H9 (cell line): ENCODE measurements at regions not wholly inside any gene's neighbourhood (a gene's known extent, or its start where the extent isn't known, plus 50 kb on each side); places are given as distances from the start of the nearest gene placed in this dataset.

ENCODE experiments used
- DNase-seq: peaks from one replicate; pipeline ENCODE4 v3.0.0-alpha.2; 2017
- H2AFZ ChIP-seq: one replicate; pipeline ENCODE4 v1.6.1; 2013; ENCODE audit warnings: mild to moderate bottlenecking, low read length, control low read depth, moderate library complexity
- H2AK5ac ChIP-seq: 2 replicates; pipeline ENCODE4 v1.6.1; 2013; ENCODE audit warnings: low read length, control low read depth, mixed read lengths; ENCODE audit not compliant: insufficient read length
- H2BK120ac ChIP-seq: one replicate; pipeline ENCODE4 v1.6.1; 2013; ENCODE audit warnings: low read depth, mild to moderate bottlenecking, low read length, control low read depth, inconsistent platforms; ENCODE audit not compliant: poor library complexity, severe bottlenecking
- H2BK12ac ChIP-seq: 2 replicates; pipeline ENCODE4 v1.6.1; 2013; ENCODE audit warnings: low read length, control low read depth, mixed read lengths, low read depth; ENCODE audit not compliant: insufficient read length
- H2BK15ac ChIP-seq: 2 replicates; pipeline ENCODE4 v1.6.1; 2013; ENCODE audit warnings: low read depth, low read length, control low read depth
- H2BK20ac ChIP-seq: one replicate; pipeline ENCODE4 v1.6.1; 2013; ENCODE audit warnings: low read depth, mild to moderate bottlenecking, low read length, control low read depth, inconsistent platforms; ENCODE audit not compliant: poor library complexity, severe bottlenecking
- H2BK5ac ChIP-seq: 2 replicates; pipeline ENCODE4 v1.6.1; 2013; ENCODE audit warnings: low read length, control low read depth, mixed read lengths; ENCODE audit not compliant: insufficient read length
- H3K14ac ChIP-seq: 2 replicates; pipeline ENCODE4 v1.6.1; 2013; ENCODE audit warnings: low read length, control low read depth; ENCODE audit not compliant: insufficient read depth
- H3K18ac ChIP-seq: 2 replicates; pipeline ENCODE4 v1.6.1; 2013; ENCODE audit warnings: low read depth, mild to moderate bottlenecking, mixed read lengths, low read length, control low read depth; ENCODE audit not compliant: insufficient read length
- H3K23ac ChIP-seq: 2 replicates; pipeline ENCODE4 v1.6.1; 2013; ENCODE audit warnings: low read length, control low read depth, mixed read lengths, low read depth; ENCODE audit not compliant: insufficient read length
- H3K23me2 ChIP-seq: 2 replicates; pipeline ENCODE4 v1.6.1; 2013; ENCODE audit warnings: low read depth, mild to moderate bottlenecking, mixed read lengths, low read length, control low read depth; ENCODE audit not compliant: insufficient read length, poor library complexity, severe bottlenecking
- H3K27ac ChIP-seq: 2 replicates; pipeline ENCODE4 v1.5.1; 2013; ENCODE audit warnings: low read length, control low read depth, mixed read lengths, low read depth; ENCODE audit not compliant: insufficient read length
- H3K27me3 ChIP-seq: 2 replicates; pipeline ENCODE4 v1.6.1; 2013; ENCODE audit warnings: low read length, control low read depth, inconsistent platforms; ENCODE audit not compliant: insufficient read depth
- H3K4ac ChIP-seq: 2 replicates; pipeline ENCODE4 v1.6.1; 2013; ENCODE audit warnings: low read depth, mild to moderate bottlenecking, control low read depth, inconsistent platforms, low read length, moderate library complexity
- H3K4me1 ChIP-seq: 2 replicates; pipeline ENCODE4 v1.6.1; 2013; ENCODE audit warnings: low read length, control low read depth, inconsistent platforms; ENCODE audit not compliant: insufficient read depth
- H3K4me2 ChIP-seq: 2 replicates; pipeline ENCODE4 v1.6.1; 2013; ENCODE audit warnings: low read length, control low read depth, mixed read lengths; ENCODE audit not compliant: insufficient read length, insufficient read depth
- H3K56ac ChIP-seq: 2 replicates; pipeline ENCODE4 v1.6.1; 2013; ENCODE audit warnings: low read depth, mild to moderate bottlenecking, mixed read lengths, low read length, control low read depth; ENCODE audit not compliant: insufficient read length
- H3K79me1 ChIP-seq: 2 replicates; pipeline ENCODE4 v1.6.1; 2013; ENCODE audit warnings: low read depth, mild to moderate bottlenecking, moderate library complexity, low read length, control low read depth, inconsistent platforms; ENCODE audit not compliant: insufficient read depth, poor library complexity, severe bottlenecking
- H3K79me2 ChIP-seq: 2 replicates; pipeline ENCODE4 v1.6.1; 2013; ENCODE audit warnings: low read length, control low read depth, inconsistent platforms; ENCODE audit not compliant: insufficient read depth
- H3K9ac ChIP-seq: 2 replicates; pipeline ENCODE4 v1.6.1; 2013; ENCODE audit warnings: low read length, control low read depth, mixed read lengths; ENCODE audit not compliant: insufficient read length; ENCODE audit errors: extremely low read depth
- H3K9me3 ChIP-seq: one replicate; pipeline ENCODE4 v1.6.1; 2013; ENCODE audit warnings: low read depth, low read length, inconsistent platforms; ENCODE audit not compliant: control insufficient read depth
- H3T11ph ChIP-seq: one replicate; pipeline ENCODE4 v1.6.1; 2013; ENCODE audit warnings: mild to moderate bottlenecking, low read length, control low read depth, inconsistent platforms
- H4K20me1 ChIP-seq: one replicate; pipeline ENCODE4 v1.6.1; 2013; ENCODE audit not compliant: control insufficient read depth, insufficient read length, insufficient read depth
- H4K5ac ChIP-seq: 2 replicates; pipeline ENCODE4 v1.6.1; 2013; ENCODE audit warnings: low read depth, mild to moderate bottlenecking, mixed read lengths, low read length, control low read depth; ENCODE audit not compliant: insufficient read length
- H4K8ac ChIP-seq: replicated peaks from 2 replicates; pipeline ENCODE4 v1.6.1; 2013; ENCODE audit warnings: low read length, control low read depth, mixed read lengths, low read depth; ENCODE audit not compliant: insufficient read length
- H4K91ac ChIP-seq: 2 replicates; pipeline ENCODE4 v1.6.1; 2013; ENCODE audit warnings: low read depth, mild to moderate bottlenecking, moderate library complexity, mixed read lengths, low read length, control low read depth; ENCODE audit not compliant: insufficient read length
- H3K27ac Mint-ChIP-seq, 3 experiments: 2 replicates in 2 of 3; 3 replicates in 1 of 3; pipeline ENCODE4 v1.8.0; 2020 to 2021; ENCODE audit warnings: mixed read lengths in 3 of 3, mild to moderate bottlenecking in 1 of 3, moderate library complexity in 1 of 3
- H3K27me3 Mint-ChIP-seq: 2 replicates; pipeline ENCODE4 v1.8.0; 2021; ENCODE audit warnings: low read depth, mild to moderate bottlenecking, moderate library complexity, mixed read lengths
- H3K36me3 Mint-ChIP-seq, 3 experiments: 2 replicates in 2 of 3; 3 replicates in 1 of 3; pipeline ENCODE4 v1.8.0; 2020 to 2021; ENCODE audit warnings: low read depth in 3 of 3, mixed read lengths in 3 of 3; ENCODE audit not compliant: insufficient read depth in 1 of 3
- H3K4me1 Mint-ChIP-seq, 2 experiments: 2 replicates each; pipeline ENCODE4 v1.8.0; 2020; ENCODE audit warnings: mixed read lengths in 2 of 2
- H3K4me3 Mint-ChIP-seq, 2 experiments: 2 replicates in 1 of 2; 3 replicates in 1 of 2; pipeline ENCODE4 v1.8.0; 2020 to 2021; ENCODE audit warnings: mild to moderate bottlenecking in 2 of 2, mixed read lengths in 2 of 2, moderate library complexity in 1 of 2
- H3K9me3 Mint-ChIP-seq, 2 experiments: 2 replicates in 1 of 2; 3 replicates in 1 of 2; pipeline ENCODE4 v1.8.0; 2020; ENCODE audit warnings: mild to moderate bottlenecking in 2 of 2, mixed read lengths in 2 of 2, moderate library complexity in 1 of 2
- WGBS: extraction: QIAGEN DNeasy Blood & Tissue Kit; methylation state at CpG from one replicate; pipeline ENCODE4 v1.1.7; 2013; ENCODE audit warnings: missing lambda C conversion rate, low lambda C conversion rate, mixed read lengths; ENCODE audit not compliant: insufficient read length; ENCODE audit errors: extremely low coverage; 5-methylcytosine and 5-hydroxymethylcytosine counted together
- TF ChIP-seq, protein P1 (sequence below): fragments of 200-600 bp; sonication (generic); conservative IDR thresholded peaks from 3 replicates; pipeline ENCODE4 v1.8.0; 2021; ENCODE audit warnings: antibody characterized with exemption, mild to moderate bottlenecking

DNA sequence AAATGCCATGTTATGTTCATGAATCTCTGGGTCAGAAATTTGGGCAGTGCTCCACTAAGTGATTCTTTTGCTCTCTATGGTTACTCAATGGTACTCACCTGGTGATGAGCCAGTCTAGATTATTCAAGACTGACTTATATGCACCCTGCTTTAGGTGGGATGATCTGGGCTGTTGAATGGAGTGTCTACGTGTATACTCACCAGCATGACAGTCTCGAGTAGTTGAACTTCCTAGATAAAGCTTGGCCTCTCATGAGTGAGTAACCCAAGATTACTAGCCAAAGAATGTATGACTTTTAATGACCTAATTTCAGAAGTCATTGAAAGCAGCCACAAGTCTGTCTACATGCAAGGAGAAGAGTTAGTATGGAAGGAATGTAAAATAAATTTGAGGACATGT lies 77.5 kb upstream of the CADM2 start:
- H3K27ac ChIP-seq: no peak overlapping the region
- no CpG with 5 or more reads among the region's 2 CpGs for WGBS
- TF ChIP-seq, protein P1, sequence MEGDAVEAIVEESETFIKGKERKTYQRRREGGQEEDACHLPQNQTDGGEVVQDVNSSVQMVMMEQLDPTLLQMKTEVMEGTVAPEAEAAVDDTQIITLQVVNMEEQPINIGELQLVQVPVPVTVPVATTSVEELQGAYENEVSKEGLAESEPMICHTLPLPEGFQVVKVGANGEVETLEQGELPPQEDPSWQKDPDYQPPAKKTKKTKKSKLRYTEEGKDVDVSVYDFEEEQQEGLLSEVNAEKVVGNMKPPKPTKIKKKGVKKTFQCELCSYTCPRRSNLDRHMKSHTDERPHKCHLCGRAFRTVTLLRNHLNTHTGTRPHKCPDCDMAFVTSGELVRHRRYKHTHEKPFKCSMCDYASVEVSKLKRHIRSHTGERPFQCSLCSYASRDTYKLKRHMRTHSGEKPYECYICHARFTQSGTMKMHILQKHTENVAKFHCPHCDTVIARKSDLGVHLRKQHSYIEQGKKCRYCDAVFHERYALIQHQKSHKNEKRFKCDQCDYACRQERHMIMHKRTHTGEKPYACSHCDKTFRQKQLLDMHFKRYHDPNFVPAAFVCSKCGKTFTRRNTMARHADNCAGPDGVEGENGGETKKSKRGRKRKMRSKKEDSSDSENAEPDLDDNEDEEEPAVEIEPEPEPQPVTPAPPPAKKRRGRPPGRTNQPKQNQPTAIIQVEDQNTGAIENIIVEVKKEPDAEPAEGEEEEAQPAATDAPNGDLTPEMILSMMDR: no peak
- Mint-ChIP-seq H3K27ac (no peak overlapping the region), H3K27me3 (no peaks in the 10 kb centered on the region), H3K4me1 (no peaks in the 10 kb centered on the region), H3K4me3 (no peak overlapping the region), H3K9me3 (peaks cover 4 to 8% of the 10 kb centered on the region in 2 experiments; a peak in 4 of 5 replicates), H3K36me3 (0 out of 7 replicates have a peak, but pooled peaks cover 0 to 3% (median 0%) of the 10 kb centered on the region in 3 experiments)
- no peak overlapping the region for H4K5ac ChIP-seq
- H2AFZ ChIP-seq: no peak overlapping the region
- H3K56ac ChIP-seq: no peak overlapping the region
- H2BK15ac ChIP-seq: no peak overlapping the region
- no peak overlapping the region for H4K8ac ChIP-seq
- no peaks in the 10 kb centered on the region for H4K20me1 ChIP-seq
- H3K23ac ChIP-seq: no peak overlapping the region
- H3K79me2 ChIP-seq: no peaks in the 10 kb centered on the region
- DNase-seq: no peak
- H3T11ph ChIP-seq: no peak overlapping the region
- H3K4ac ChIP-seq: no peak overlapping the region
- no peak overlapping the region for H2BK5ac ChIP-seq
- H3K18ac ChIP-seq: no peak overlapping the region
- H3K14ac ChIP-seq: no peak overlapping the region
- H3K4me1 ChIP-seq: no peaks in the 10 kb centered on the region
- H3K4me2 ChIP-seq: no peak overlapping the region
- H2BK12ac ChIP-seq: no peak overlapping the region
- H3K79me1 ChIP-seq: no peaks in the 10 kb centered on the region
- H3K27me3 ChIP-seq: no peaks in the 10 kb centered on the region
- no peak overlapping the region for H2BK120ac ChIP-seq
- no peak overlapping the region for H2AK5ac ChIP-seq
- no peaks in the 10 kb centered on the region for H3K9me3 ChIP-seq
- H2BK20ac ChIP-seq: no peak overlapping the region
- no peaks in the 10 kb centered on the region for H3K23me2 ChIP-seq
- H3K9ac ChIP-seq: no peak overlapping the region
- no peak overlapping the region for H4K91ac ChIP-seq
